OCI-LY7 (cell line): ENCODE measurements at regions not wholly inside any gene's neighbourhood (a gene's known extent, or its start where the extent isn't known, plus 50 kb on each side); places are given as distances from the start of the nearest gene placed in this dataset.

Source experiments
- BruUV-seq: library from RNA; stranded (reverse); fragments of 400-500 nt; replicated peaks from 2 replicates; lab custom pipeline; 2021; lab: Mats Ljungman, UMichigan
- CTCF ChIA-PET: fragments of 300-600 bp; sonication (Branson Sonifier 250); formaldehyde crosslinking; loops from one replicate; lab custom pipeline; 2022; ENCODE audit warnings: antibody characterized with exemption; ENCODE audit not compliant: unreplicated experiment; lab: Charles Lee
- POLR2A ChIA-PET: fragments of 300-600 bp; sonication (Branson Sonifier 250); formaldehyde crosslinking; loops from one replicate; lab custom pipeline; 2022; ENCODE audit warnings: antibody characterized with exemption; lab: Charles Lee
- DNase-seq: peaks from one replicate; pipeline ENCODE4 v3.0.0-alpha.2; 2015; ENCODE audit warnings: low spot score
- H2AFZ ChIP-seq: fragments of 200-600 bp; sonication (generic), shearing (Covaris generic); 2 replicates; pipeline ENCODE4 v1.6.1; 2014; ENCODE audit warnings: mild to moderate bottlenecking, antibody characterized with exemption, low read length, moderate library complexity
- H3K27ac ChIP-seq: fragments of 200-600 bp; sonication (generic); 2 replicates; pipeline ENCODE4 v1.5.1; 2014; ENCODE audit warnings: mixed run types, low read depth, mild to moderate bottlenecking, moderate library complexity, low read length, inconsistent platforms; ENCODE audit not compliant: poor library complexity, severe bottlenecking
- H3K36me3 ChIP-seq: fragments of 200-600 bp; sonication (generic); 2 replicates; pipeline ENCODE4 v1.6.1; 2014; ENCODE audit warnings: mild to moderate bottlenecking, antibody characterized with exemption, low read length, moderate library complexity, mixed read lengths; ENCODE audit not compliant: insufficient read depth
- H3K4me1 ChIP-seq: fragments of 200-600 bp; sonication (generic); 2 replicates; pipeline ENCODE4 v1.5.1; 2014; ENCODE audit warnings: mild to moderate bottlenecking, low read length; ENCODE audit not compliant: insufficient read depth, poor library complexity, severe bottlenecking
- H3K4me2 ChIP-seq: fragments of 200-600 bp; sonication (generic); 2 replicates; pipeline ENCODE4 v1.6.1; 2014; ENCODE audit warnings: mild to moderate bottlenecking, low read length
- H3K4me3 ChIP-seq: fragments of 200-600 bp; sonication (generic); 2 replicates; pipeline ENCODE4 v1.5.1; 2014; ENCODE audit warnings: mild to moderate bottlenecking, low read depth, low read length; ENCODE audit not compliant: poor library complexity, severe bottlenecking
- H3K79me2 ChIP-seq: fragments of 200-600 bp; sonication (generic); 2 replicates; pipeline ENCODE4 v1.6.1; 2016; ENCODE audit warnings: low read depth, mild to moderate bottlenecking, low read length, moderate library complexity, mixed read lengths; ENCODE audit not compliant: insufficient read depth
- H3K9me2 ChIP-seq: fragments of 200-600 bp; sonication (generic); 2 replicates; pipeline ENCODE4 v1.6.1; 2016; ENCODE audit warnings: mild to moderate bottlenecking, low read length, mixed read lengths; ENCODE audit not compliant: insufficient read depth
- H3K9me3 ChIP-seq: fragments of 200-600 bp; sonication (generic); 2 replicates; pipeline ENCODE4 v1.6.1; 2014; ENCODE audit warnings: mild to moderate bottlenecking, mixed run types, low read length, mixed read lengths
- H4K20me1 ChIP-seq: fragments of 200-600 bp; sonication (generic); 2 replicates; pipeline ENCODE4 v1.6.1; 2014; ENCODE audit warnings: mild to moderate bottlenecking, antibody characterized with exemption, low read length, moderate library complexity, mixed read lengths; ENCODE audit not compliant: insufficient read depth
- CTCF ChIP-seq: fragments of 200-600 bp; sonication (generic); conservative IDR thresholded peaks from 2 replicates; pipeline ENCODE4 v1.5.1; 2014; ENCODE audit warnings: mild to moderate bottlenecking, antibody characterized with exemption, low read length, moderate library complexity, mixed read lengths
- EZH2phosphoT487 ChIP-seq: fragments of 200-600 bp; sonication (generic); IDR thresholded peaks from 2 replicates; pipeline ENCODE4 v1.6.1; 2018; ENCODE audit warnings: low read depth, borderline replicate concordance, mild to moderate bottlenecking, mixed run types, antibody characterized with exemption, low read length, moderate library complexity, mixed read lengths
- intact Hi-C: fragments of 100-400 bp; cut with micrococcal nuclease; formaldehyde crosslinking; loops from one replicate; pipeline ENCODE4 v1.10.0; 2022; ENCODE audit not compliant: unreplicated experiment

DNA sequence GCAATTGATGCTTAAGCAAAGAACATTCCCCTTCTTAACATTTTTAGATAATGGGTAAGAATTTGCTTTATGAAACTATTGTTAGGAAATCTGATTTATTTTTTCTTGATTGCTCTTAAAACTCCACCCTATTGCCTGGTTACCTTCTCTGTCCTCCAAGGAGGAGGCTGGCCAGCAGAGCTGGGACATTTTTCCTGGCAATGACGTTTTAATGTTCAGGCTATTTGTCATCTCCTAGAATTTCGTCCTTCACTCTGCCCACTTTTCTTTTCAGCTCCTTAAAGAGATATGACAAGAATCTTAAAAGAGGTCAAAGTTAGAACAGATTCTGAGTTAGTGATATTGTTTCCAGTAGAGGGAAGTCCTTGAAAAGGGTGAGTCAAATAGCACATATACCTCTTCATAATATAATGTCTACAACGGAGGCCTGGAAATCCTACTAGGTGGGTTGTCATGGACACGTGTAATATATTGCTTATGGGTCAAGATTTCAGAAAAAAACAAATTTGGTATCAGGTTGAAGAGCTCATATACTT, 141.0 kb downstream of the CMPK2 start:
- H3K9me3 ChIP-seq, result no peaks in the 10 kb centered on the region
- DNase-seq, result no peak
- intact Hi-C loops, result no loop called here
- no peak overlapping the region for H3K4me2 ChIP-seq
- no peak overlapping the region for H3K27ac ChIP-seq
- H3K36me3 ChIP-seq, result no peaks in the 10 kb centered on the region
- no peak for TF ChIP-seq CTCF
- TF ChIP-seq EZH2phosphoT487, result no peak
- no peaks in the 10 kb centered on the region for H3K4me1 ChIP-seq
- ChIA-PET CTCF (no interaction called here), POLR2A (interaction anchor here (0.5 to 1.0 kb wide), 3 partner anchors 9 to 621 kb away, joined by 3 read pairs; no protein-coding TSS in a partner anchor)
- H2AFZ ChIP-seq, result no peak overlapping the region
- no peaks in the 10 kb centered on the region for H4K20me1 ChIP-seq
- no peaks in the 10 kb centered on the region for H3K79me2 ChIP-seq
- H3K4me3 ChIP-seq, result no peak overlapping the region
- H3K9me2 ChIP-seq, result no peaks in the 10 kb centered on the region
- BruUV-seq, result no TSS peak

- no peaks in the 10 kb centered on the region for H3K4me1 ChIP-seq
- H3K4me2 ChIP-seq, result no peak overlapping the region
- no peaks in the 10 kb centered on the region for H3K36me3 ChIP-seq
- ChIA-PET CTCF (no interaction called here), POLR2A (no interaction called here)
- no peak overlapping the region for H3K4me3 ChIP-seq
- H3K79me2 ChIP-seq, result no peaks in the 10 kb centered on the region
- H3K9me2 ChIP-seq, result no peaks in the 10 kb centered on the region
- intact Hi-C loops, result no loop called here
- TF ChIP-seq EZH2phosphoT487, result no peak
- no peak for TF ChIP-seq CTCF
- DNase-seq, result no peak
- H4K20me1 ChIP-seq, result no peaks in the 10 kb centered on the region
- H3K27ac ChIP-seq, result no peak overlapping the region
- no TSS peak for BruUV-seq
- no peaks in the 10 kb centered on the region for H3K9me3 ChIP-seq
- no peak overlapping the region for H2AFZ ChIP-seq
Measured at GRCh38 chr2:6728156-6728555, 137.6 kb downstream of the CMPK2 start.

DNA sequence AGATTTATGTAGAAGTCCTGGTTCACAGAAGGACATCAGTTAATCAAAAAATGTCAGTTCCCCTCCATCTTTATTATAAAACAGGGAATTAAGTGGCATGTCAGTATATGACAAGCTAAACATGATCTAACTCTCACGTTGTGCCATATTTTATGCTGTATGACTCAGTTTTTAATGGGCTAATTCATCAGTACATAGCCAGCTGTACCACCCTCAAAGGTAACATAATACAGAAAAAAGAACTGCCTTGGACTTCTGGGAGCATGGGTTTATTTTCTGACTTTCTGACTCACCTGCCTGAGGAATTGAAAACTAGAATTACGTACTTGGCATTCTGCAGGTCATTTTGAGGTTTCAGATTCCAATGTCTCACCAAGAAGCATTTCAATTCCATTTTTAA, 135.7 kb downstream of the CMPK2 start:
- intact Hi-C loops, result no loop called here
- TF ChIP-seq EZH2phosphoT487, result no peak
- no peak for TF ChIP-seq CTCF
- Histone ChIP-seq H3K9me3 (no peaks in the 10 kb centered on the region), H3K4me2 (no peak overlapping the region), H3K79me2 (no peaks in the 10 kb centered on the region), H3K4me1 (no peaks in the 10 kb centered on the region), H3K27ac (no peak overlapping the region), H3K4me3 (no peak overlapping the region), H3K9me2 (no peaks in the 10 kb centered on the region), H4K20me1 (no peaks in the 10 kb centered on the region), H2AFZ (no peak overlapping the region), H3K36me3 (no peaks in the 10 kb centered on the region)
- ChIA-PET CTCF (no interaction called here), POLR2A (interaction anchor here (0.6 to 1.3 kb wide), 2 partner anchors 14 to 20 kb away, joined by 3 read pairs; no protein-coding TSS in a partner anchor)
- DNase-seq, result no peak
- BruUV-seq, result no TSS peak
